Progenitor cell of endocrine pancreas (in vitro differentiated cells): ENCODE measurements at regions not wholly inside any gene's neighbourhood (a gene's known extent, or its start where the extent isn't known, plus 50 kb on each side); places are given as distances from the start of the nearest gene placed in this dataset.
A peak's percentile ranks its signal among the peaks of the same experiment; 100 is the strongest.
"Not testable (repeated sequence)": the region's sequence is repeated elsewhere in the genome, so short reads cannot be mapped to it uniquely, and the experiment has no call there.

Experiments used
- DNase-seq: peaks from one replicate; pipeline ENCODE4 v3.0.0; 2021; ENCODE audit warnings: low spot score; ENCODE audit not compliant: unreplicated experiment
- H3K27ac Mint-ChIP-seq: 2 replicates; pipeline ENCODE4 v1.8.0; 2021; ENCODE audit warnings: mild to moderate bottlenecking, moderate library complexity, mixed read lengths
- H3K27me3 Mint-ChIP-seq: 2 replicates; pipeline ENCODE4 v1.8.0; 2021; ENCODE audit warnings: mixed read lengths
- H3K36me3 Mint-ChIP-seq: 2 replicates; pipeline ENCODE4 v1.8.0; 2022; ENCODE audit warnings: mixed read lengths; ENCODE audit not compliant: insufficient read depth
- H3K4me1 Mint-ChIP-seq: 2 replicates; pipeline ENCODE4 v1.8.0; 2021; ENCODE audit warnings: low read depth, mixed read lengths
- H3K4me3 Mint-ChIP-seq: 2 replicates; pipeline ENCODE4 v1.8.0; 2021; ENCODE audit warnings: low read depth, mild to moderate bottlenecking, moderate library complexity, mixed read lengths
- H3K9me3 Mint-ChIP-seq: 2 replicates; pipeline ENCODE4 v1.8.0; 2021; ENCODE audit warnings: low read depth, mixed read lengths
- TF ChIP-seq, protein P1 (sequence below): fragments of 200-600 bp; sonication (generic); IDR thresholded peaks from one replicate; pipeline ENCODE4 v1.5.0; 2021; ENCODE audit warnings: antibody characterized with exemption, mild to moderate bottlenecking; ENCODE audit not compliant: unreplicated experiment

DNA sequence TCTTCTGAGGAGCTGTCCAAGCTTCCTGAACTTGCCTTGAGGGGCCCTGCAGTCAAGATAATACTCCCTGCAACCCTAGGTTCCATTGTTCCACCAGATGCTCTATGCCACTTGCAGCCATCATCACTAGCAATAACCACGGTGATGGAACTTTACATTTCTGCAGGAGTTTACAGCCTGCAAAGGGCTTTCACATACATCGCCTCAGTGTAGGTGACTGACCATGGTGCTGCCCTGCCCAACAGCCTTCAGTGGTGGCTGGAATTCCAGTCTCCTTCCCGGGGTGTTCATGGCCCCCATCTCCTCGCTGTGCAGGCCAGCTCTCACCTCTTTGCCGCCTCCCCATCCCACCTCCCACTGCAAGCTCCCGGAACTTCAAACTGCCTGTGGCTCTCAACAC lies 225.5 kb upstream of the ECI2 start:
- peaks cover 10% of the 10 kb centered on the region for H3K4me1 Mint-ChIP-seq
- H3K27me3 Mint-ChIP-seq, result peaks cover 4% of the 10 kb centered on the region
- H3K27ac Mint-ChIP-seq, result no peak overlapping the region
- no peak overlapping the region for H3K4me3 Mint-ChIP-seq
- H3K9me3 Mint-ChIP-seq, result peaks cover 3% of the 10 kb centered on the region
- TF ChIP-seq, protein P1, sequence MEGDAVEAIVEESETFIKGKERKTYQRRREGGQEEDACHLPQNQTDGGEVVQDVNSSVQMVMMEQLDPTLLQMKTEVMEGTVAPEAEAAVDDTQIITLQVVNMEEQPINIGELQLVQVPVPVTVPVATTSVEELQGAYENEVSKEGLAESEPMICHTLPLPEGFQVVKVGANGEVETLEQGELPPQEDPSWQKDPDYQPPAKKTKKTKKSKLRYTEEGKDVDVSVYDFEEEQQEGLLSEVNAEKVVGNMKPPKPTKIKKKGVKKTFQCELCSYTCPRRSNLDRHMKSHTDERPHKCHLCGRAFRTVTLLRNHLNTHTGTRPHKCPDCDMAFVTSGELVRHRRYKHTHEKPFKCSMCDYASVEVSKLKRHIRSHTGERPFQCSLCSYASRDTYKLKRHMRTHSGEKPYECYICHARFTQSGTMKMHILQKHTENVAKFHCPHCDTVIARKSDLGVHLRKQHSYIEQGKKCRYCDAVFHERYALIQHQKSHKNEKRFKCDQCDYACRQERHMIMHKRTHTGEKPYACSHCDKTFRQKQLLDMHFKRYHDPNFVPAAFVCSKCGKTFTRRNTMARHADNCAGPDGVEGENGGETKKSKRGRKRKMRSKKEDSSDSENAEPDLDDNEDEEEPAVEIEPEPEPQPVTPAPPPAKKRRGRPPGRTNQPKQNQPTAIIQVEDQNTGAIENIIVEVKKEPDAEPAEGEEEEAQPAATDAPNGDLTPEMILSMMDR, result no peak
- no peaks in the 10 kb centered on the region for H3K36me3 Mint-ChIP-seq
- no peak for DNase-seq

DNA sequence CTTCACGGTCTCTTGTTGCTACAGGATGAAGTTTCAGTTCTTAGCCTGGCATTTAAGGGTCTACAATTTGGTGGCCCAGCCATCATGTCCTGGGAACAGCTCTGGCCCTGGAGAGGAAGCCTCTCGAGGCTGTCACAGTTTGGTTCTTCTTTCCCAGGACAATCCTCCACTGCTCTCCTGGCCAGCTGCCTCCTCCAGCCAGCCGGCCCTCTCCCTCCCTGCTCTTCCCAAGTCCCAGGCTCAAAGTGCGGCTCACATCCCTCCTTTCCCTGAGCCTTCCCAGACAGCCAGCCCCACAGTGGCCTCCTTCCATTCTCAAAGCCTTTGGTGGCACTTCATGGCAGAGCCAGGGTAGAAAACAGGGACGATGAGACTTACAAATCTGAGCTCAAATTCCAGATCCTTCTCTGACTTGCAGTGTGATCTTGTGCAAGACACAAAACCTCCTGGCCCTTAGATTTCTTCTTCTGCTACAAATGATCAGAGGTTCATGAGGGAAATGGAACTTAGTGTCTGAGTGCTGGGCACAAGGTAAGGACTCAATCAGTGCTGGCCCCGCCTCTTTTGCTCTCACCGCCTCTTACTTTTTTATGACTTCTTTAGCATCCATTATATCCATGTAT lies 223.8 kb upstream of the ECI2 start:
- peaks cover 10% of the 10 kb centered on the region for H3K4me1 Mint-ChIP-seq
- DNase-seq, result no peak
- peaks cover 3% of the 10 kb centered on the region for H3K9me3 Mint-ChIP-seq
- no peak overlapping the region for H3K27ac Mint-ChIP-seq
- peaks cover 4% of the 10 kb centered on the region for H3K27me3 Mint-ChIP-seq
- H3K4me3 Mint-ChIP-seq, result no peak overlapping the region
- H3K36me3 Mint-ChIP-seq, result no peaks in the 10 kb centered on the region
- TF ChIP-seq, protein P1, result no peak

DNA sequence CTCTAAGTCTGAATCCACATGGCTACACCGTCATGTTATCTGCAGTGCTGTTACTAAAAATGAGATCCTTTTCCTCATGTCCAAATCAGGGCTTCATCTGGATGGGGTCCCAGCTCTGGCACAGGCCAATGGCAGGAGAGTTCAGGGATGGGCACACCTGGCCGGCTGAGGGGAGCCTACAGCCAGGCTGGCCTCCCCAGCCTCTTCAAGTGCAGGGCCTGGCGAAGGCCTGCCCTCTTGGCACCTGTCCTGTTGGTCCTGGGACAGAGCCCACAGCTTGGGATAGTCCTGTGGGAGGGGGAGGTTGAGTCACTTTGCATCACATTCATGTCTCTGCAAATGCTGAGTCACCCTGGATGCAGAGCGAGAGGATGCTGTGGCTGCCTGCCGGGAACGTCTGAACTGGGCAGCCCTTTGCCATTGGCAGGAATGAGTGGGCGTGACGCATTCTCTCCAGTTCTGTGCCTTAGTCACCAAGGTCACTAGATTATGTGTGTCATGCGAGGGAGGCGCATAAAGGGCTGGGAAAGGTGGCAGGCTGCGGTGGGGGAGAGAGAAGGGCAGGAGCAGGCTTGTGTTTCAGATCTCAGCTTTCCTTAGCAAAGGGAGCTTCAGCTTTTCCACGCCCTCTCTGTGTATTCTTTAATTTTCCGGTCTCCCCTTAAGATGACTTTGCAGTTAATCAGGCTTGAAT lies 223.2 kb upstream of the ECI2 start:
- Mint-ChIP-seq H3K4me1 (peaks cover 10% of the 10 kb centered on the region), H3K36me3 (no peaks in the 10 kb centered on the region), H3K27me3 (peaks cover 4% of the 10 kb centered on the region), H3K9me3 (peaks cover 3% of the 10 kb centered on the region), H3K27ac (peak overlapping the region; percentile 23), H3K4me3 (no peak overlapping the region)
- no peak for DNase-seq
- TF ChIP-seq, protein P1, result no peak

DNA sequence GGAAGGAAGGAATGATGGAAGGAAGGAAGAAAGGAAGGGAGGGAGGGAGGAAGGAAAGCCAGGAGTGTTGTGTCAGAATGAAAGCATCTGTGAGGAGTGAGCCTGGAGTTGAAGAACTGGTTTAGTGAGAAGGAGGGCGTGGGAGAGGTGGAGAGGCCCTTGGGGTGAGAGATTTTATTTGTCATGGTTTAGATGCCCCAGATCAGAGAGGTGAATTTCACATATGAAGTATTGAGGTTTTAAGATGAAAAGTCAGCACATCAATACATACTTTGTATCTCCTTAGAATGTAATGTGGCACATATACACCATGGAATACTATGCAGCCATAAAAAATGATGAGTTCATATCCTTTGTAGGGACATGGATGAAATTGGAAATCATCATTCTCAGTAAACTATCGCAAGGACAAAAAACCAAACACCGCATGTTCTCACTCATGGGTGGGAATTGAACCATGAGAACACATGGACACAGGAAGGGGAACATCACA lies 222.3 kb upstream of the ECI2 start:
- not testable (repeated sequence) for H3K4me3 Mint-ChIP-seq, H3K36me3 Mint-ChIP-seq, DNase-seq, H3K27me3 Mint-ChIP-seq, H3K27ac Mint-ChIP-seq, H3K4me1 Mint-ChIP-seq, H3K9me3 Mint-ChIP-seq

DNA sequence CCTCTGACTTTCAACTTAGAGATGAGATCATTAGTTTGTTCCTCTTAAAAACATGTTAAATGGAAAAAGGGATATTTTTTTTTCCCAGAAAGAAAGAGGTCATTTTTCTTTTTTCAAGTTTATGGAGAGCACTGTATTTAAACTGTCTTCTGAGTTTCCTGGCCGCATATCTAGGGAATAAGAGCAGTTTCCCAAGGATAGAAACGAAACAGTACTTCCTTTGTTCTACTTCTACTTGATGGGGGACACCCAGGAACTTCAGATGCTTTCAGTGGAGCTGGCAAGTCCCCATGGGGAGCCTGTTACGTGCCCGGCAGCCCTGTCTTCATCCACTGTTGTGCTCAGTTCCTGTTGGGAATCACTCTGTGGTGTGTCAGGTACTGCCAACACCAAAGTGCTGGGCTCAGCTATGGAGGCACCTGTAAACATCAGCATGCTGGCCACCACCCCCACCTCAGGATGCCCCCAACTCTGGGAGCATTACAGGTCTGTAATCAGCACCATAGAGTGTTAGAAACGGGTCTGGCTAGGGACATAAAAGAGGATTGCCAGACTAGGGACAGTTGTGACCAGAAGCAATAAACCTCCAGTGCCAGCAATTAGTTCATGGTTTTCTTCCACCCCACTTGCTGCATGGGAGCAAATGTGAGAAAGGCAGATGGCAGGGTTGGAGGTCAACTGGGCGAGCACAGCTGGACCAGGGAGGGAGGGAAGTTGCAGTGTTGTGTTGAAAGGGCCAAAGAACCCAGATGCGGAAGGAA lies 221.7 kb upstream of the ECI2 start:
- peaks cover 10% of the 10 kb centered on the region for H3K4me1 Mint-ChIP-seq
- H3K27ac Mint-ChIP-seq, result no peak overlapping the region
- no peak overlapping the region for H3K4me3 Mint-ChIP-seq
- DNase-seq, result no peak
- H3K9me3 Mint-ChIP-seq, result peaks cover 3% of the 10 kb centered on the region
- TF ChIP-seq, protein P1, result no peak
- peaks cover 11% of the 10 kb centered on the region for H3K27me3 Mint-ChIP-seq
- H3K36me3 Mint-ChIP-seq, result no peaks in the 10 kb centered on the region
